K562 (cell line): ENCODE measurements at regions not wholly inside any gene's neighbourhood (a gene's known extent, or its start where the extent isn't known, plus 50 kb on each side); places are given as distances from the start of the nearest gene placed in this dataset.

Experiments
- FOXK2 ChIP-seq, 2 experiments: fragments of 450-650 bp; IDR thresholded peaks in 1 of 2; conservative IDR thresholded peaks in 1 of 2; 2 replicates each; pipeline ENCODE4 v1.6.1; 2016; ENCODE audit warnings: low read depth in 2 of 2, mild to moderate bottlenecking in 1 of 2
- PHB2 ChIP-seq: fragments of 450-650 bp; IDR thresholded peaks from 2 replicates; pipeline ENCODE4 v1.6.1; 2017; ENCODE audit warnings: low read depth
- POLR2A ChIP-seq: fragments of 450-650 bp; conservative IDR thresholded peaks from 2 replicates; pipeline ENCODE4 v1.6.1; 2016
- PTRF ChIP-seq: fragments of 450-650 bp; IDR thresholded peaks from 2 replicates; pipeline ENCODE4 v1.6.1; 2016; ENCODE audit warnings: mild to moderate bottlenecking, missing genetic modification characterization, missing compliant biosample characterization
- ZNF146 ChIP-seq: IDR thresholded peaks from one replicate; pipeline ENCODE4 v1.6.1; 2018; ENCODE audit warnings: missing compliant biosample characterization; ENCODE audit not compliant: unreplicated experiment
- ZNF695 ChIP-seq: fragments of 450-650 bp; formaldehyde crosslinking; IDR thresholded peaks from 2 replicates; pipeline ENCODE4 v1.4.0; 2020; ENCODE audit warnings: mild to moderate bottlenecking, moderate library complexity
- TF ChIP-seq, protein P1 (sequence below): sonication (generic); formaldehyde crosslinking; IDR thresholded peaks from 2 replicates; pipeline ENCODE4 v1.8.0; 2022; ENCODE audit warnings: mild to moderate bottlenecking, missing genetic modification reagents
- TF ChIP-seq, protein P2 (sequence below): sonication (generic); formaldehyde crosslinking; IDR thresholded peaks from 2 replicates; pipeline ENCODE4 v1.8.0; 2022; ENCODE audit warnings: missing genetic modification reagents, mild to moderate bottlenecking, moderate library complexity, borderline replicate concordance
- TF ChIP-seq, protein P3 (sequence below): fragments of 200-400 bp; formaldehyde crosslinking; IDR thresholded peaks from 2 replicates; pipeline ENCODE4 v1.6.1; 2017; ENCODE audit warnings: mild to moderate bottlenecking, low read depth, low read length, moderate library complexity

- TF ChIP-seq, protein P1, sequence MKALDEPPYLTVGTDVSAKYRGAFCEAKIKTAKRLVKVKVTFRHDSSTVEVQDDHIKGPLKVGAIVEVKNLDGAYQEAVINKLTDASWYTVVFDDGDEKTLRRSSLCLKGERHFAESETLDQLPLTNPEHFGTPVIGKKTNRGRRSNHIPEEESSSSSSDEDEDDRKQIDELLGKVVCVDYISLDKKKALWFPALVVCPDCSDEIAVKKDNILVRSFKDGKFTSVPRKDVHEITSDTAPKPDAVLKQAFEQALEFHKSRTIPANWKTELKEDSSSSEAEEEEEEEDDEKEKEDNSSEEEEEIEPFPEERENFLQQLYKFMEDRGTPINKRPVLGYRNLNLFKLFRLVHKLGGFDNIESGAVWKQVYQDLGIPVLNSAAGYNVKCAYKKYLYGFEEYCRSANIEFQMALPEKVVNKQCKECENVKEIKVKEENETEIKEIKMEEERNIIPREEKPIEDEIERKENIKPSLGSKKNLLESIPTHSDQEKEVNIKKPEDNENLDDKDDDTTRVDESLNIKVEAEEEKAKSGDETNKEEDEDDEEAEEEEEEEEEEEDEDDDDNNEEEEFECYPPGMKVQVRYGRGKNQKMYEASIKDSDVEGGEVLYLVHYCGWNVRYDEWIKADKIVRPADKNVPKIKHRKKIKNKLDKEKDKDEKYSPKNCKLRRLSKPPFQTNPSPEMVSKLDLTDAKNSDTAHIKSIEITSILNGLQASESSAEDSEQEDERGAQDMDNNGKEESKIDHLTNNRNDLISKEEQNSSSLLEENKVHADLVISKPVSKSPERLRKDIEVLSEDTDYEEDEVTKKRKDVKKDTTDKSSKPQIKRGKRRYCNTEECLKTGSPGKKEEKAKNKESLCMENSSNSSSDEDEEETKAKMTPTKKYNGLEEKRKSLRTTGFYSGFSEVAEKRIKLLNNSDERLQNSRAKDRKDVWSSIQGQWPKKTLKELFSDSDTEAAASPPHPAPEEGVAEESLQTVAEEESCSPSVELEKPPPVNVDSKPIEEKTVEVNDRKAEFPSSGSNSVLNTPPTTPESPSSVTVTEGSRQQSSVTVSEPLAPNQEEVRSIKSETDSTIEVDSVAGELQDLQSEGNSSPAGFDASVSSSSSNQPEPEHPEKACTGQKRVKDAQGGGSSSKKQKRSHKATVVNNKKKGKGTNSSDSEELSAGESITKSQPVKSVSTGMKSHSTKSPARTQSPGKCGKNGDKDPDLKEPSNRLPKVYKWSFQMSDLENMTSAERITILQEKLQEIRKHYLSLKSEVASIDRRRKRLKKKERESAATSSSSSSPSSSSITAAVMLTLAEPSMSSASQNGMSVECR (CRISPR knock-in tag): no peak
- TF ChIP-seq POLR2A (no peak), ZNF695 (no peak), FOXK2 (conservative IDR thresholded peaks at IDR 0.05 in 1 of 2, IDR thresholded peaks at IDR 0.05 in 1 of 2; ENCODE audit: low read depth in 2 of 2) (no peak), ZNF146 (CRISPR knock-in tag) (no peak), PTRF (no peak), PHB2 (no peak)
- TF ChIP-seq, protein P2, sequence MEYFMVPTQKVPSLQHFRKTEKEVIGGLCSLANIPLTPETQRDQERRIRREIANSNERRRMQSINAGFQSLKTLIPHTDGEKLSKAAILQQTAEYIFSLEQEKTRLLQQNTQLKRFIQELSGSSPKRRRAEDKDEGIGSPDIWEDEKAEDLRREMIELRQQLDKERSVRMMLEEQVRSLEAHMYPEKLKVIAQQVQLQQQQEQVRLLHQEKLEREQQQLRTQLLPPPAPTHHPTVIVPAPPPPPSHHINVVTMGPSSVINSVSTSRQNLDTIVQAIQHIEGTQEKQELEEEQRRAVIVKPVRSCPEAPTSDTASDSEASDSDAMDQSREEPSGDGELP (CRISPR knock-in tag): no peak
- TF ChIP-seq, protein P3, sequence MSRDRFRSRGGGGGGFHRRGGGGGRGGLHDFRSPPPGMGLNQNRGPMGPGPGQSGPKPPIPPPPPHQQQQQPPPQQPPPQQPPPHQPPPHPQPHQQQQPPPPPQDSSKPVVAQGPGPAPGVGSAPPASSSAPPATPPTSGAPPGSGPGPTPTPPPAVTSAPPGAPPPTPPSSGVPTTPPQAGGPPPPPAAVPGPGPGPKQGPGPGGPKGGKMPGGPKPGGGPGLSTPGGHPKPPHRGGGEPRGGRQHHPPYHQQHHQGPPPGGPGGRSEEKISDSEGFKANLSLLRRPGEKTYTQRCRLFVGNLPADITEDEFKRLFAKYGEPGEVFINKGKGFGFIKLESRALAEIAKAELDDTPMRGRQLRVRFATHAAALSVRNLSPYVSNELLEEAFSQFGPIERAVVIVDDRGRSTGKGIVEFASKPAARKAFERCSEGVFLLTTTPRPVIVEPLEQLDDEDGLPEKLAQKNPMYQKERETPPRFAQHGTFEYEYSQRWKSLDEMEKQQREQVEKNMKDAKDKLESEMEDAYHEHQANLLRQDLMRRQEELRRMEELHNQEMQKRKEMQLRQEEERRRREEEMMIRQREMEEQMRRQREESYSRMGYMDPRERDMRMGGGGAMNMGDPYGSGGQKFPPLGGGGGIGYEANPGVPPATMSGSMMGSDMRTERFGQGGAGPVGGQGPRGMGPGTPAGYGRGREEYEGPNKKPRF: no peak
These were observed 113.5 kb upstream of the GALNT15 start (continued) for GRCh38 chr3:16060945-16061344.
